ENCODE measurements at regions not wholly inside any gene's neighbourhood (a gene's known extent, or its start where the extent isn't known, plus 50 kb on each side); places are given as distances from the start of the nearest gene placed in this dataset.

GRCh38 chr7:3243680-3244079 is 57.4 kb upstream of the SDK1 start:
- DNase-seq (no peak), ATAC-seq (no peak)
- intact Hi-C loops (cut with DNase I): no loop called here

GRCh38 chr7:3244241-3244814 is 56.7 kb upstream of the SDK1 start:
- intact Hi-C loops (cut with DNase I): no loop called here
- DNase-seq (no peak), ATAC-seq (no peak)

GRCh38 chr7:3245077-3245476 is 56.0 kb upstream of the SDK1 start:
- intact Hi-C loops (cut with DNase I): no loop called here
- DNase-seq: no peak
- no peak for ATAC-seq

GRCh38 chr7:3245721-3246120 is 55.3 kb upstream of the SDK1 start:
- ATAC-seq: no peak
- no peak for DNase-seq
- intact Hi-C loops (cut with DNase I): no loop called here

- no peak for ATAC-seq
- DNase-seq: no peak
- intact Hi-C loops (cut with DNase I): no loop called here
These were observed 54.9 kb upstream of the SDK1 start for GRCh38 chr7:3246127-3246526.

- ATAC-seq (no peak), DNase-seq (no peak)
- intact Hi-C loops (cut with DNase I): no loop called here
These were observed 54.4 kb upstream of the SDK1 start for GRCh38 chr7:3246651-3247050.

- intact Hi-C loops (cut with DNase I): no loop called here
These were observed 50.3 kb upstream of the SDK1 start for GRCh38 chr7:3250725-3251124.

More at GRCh38 chr7:3250725-3251124, 50.3 kb upstream of the SDK1 start:
- ATAC-seq (no peak), DNase-seq (no peak)

Data from left cardiac atrium (tissue), 4 donors.